ENCODE measurements at regions not wholly inside any gene's neighbourhood (a gene's known extent, or its start where the extent isn't known, plus 50 kb on each side); places are given as distances from the start of the nearest gene placed in this dataset.
"Not testable (repeated sequence)": the region's sequence is repeated elsewhere in the genome, so short reads cannot be mapped to it uniquely, and the experiment has no call there.

GRCh38 chr1:148432318-148432717 is 50.8 kb downstream of the PPIAL4G start:
- not testable (repeated sequence) for DNase-seq (ENCODE audit: low read depth in 2 of 3, low spot score in 2 of 3)

- DNase-seq (ENCODE audit: low read depth in 2 of 3, low spot score in 2 of 3), result not testable (repeated sequence)
Measured at GRCh38 chr1:148429856-148430255, 53.2 kb downstream of the PPIAL4G start.

GRCh38 chr1:148426940-148427611 is 56.0 kb downstream of the PPIAL4G start:
- not testable (repeated sequence) for DNase-seq (ENCODE audit: low read depth in 2 of 3, low spot score in 2 of 3)

- DNase-seq (ENCODE audit: low read depth in 2 of 3, low spot score in 2 of 3), result not testable (repeated sequence)
Measured at GRCh38 chr1:148426385-148426784, 56.7 kb downstream of the PPIAL4G start.

- DNase-seq (ENCODE audit: low read depth in 2 of 3, low spot score in 2 of 3), result peak in 1 of 3 donors; percentile 2
Measured at GRCh38 chr1:148424143-148425003, 58.7 kb downstream of the PPIAL4G start.

- DNase-seq (ENCODE audit: low read depth in 2 of 3, low spot score in 2 of 3), result not testable (repeated sequence)
Measured at GRCh38 chr1:148422921-148423320, 60.2 kb downstream of the PPIAL4G start.

GRCh38 chr1:148417241-148417640 is 65.9 kb downstream of the PPIAL4G start:
- not testable (repeated sequence) for DNase-seq (ENCODE audit: low read depth in 2 of 3, low spot score in 2 of 3)

GRCh38 chr1:148413385-148413784 is 69.7 kb downstream of the PPIAL4G start:
- DNase-seq (ENCODE audit: low read depth in 2 of 3, low spot score in 2 of 3), result not testable (repeated sequence)

GRCh38 chr1:148404786-148405568 is 78.1 kb downstream of the PPIAL4G start:
- not testable (repeated sequence) for DNase-seq (ENCODE audit: low read depth in 2 of 3, low spot score in 2 of 3)

- DNase-seq (ENCODE audit: low read depth in 2 of 3, low spot score in 2 of 3), result not testable (repeated sequence)
Measured at GRCh38 chr1:148403925-148404324, 79.2 kb downstream of the PPIAL4G start.

- not testable (repeated sequence) for DNase-seq (ENCODE audit: low read depth in 2 of 3, low spot score in 2 of 3)
Measured at GRCh38 chr1:148403085-148403456, 80.0 kb downstream of the PPIAL4G start.

- peak; percentile 67 to 91 (median 80) for DNase-seq (ENCODE audit: low read depth in 2 of 3, low spot score in 2 of 3)
Measured at GRCh38 chr1:148402152-148403084, 80.7 kb downstream of the PPIAL4G start.

- not testable (repeated sequence) for DNase-seq (ENCODE audit: low read depth in 2 of 3, low spot score in 2 of 3)
Measured at GRCh38 chr1:148397516-148397915, 85.6 kb downstream of the PPIAL4G start.

- DNase-seq (ENCODE audit: low read depth in 2 of 3, low spot score in 2 of 3), result not testable (repeated sequence)
Measured at GRCh38 chr1:148392505-148392904, 90.6 kb downstream of the PPIAL4G start.

- DNase-seq (ENCODE audit: low read depth in 2 of 3, low spot score in 2 of 3), result not testable (repeated sequence)
Measured at GRCh38 chr1:148391323-148391722, 91.8 kb downstream of the PPIAL4G start.

- no peak for DNase-seq (ENCODE audit: low read depth in 2 of 3, low spot score in 2 of 3)
Measured at GRCh38 chr1:148389027-148389339, 94.1 kb downstream of the PPIAL4G start.

GRCh38 chr1:148388260-148389026 is 94.7 kb downstream of the PPIAL4G start:
- peak; percentile 69 to 94 (median 87) for DNase-seq (ENCODE audit: low read depth in 2 of 3, low spot score in 2 of 3)

GRCh38 chr1:148387949-148388259 is 95.2 kb downstream of the PPIAL4G start:
- DNase-seq (ENCODE audit: low read depth in 2 of 3, low spot score in 2 of 3), result not testable (repeated sequence)

Data from hematopoietic multipotent progenitor cell (in vitro differentiated cells).